GM23248 (cell line): ENCODE measurements at regions not wholly inside any gene's neighbourhood (a gene's known extent, or its start where the extent isn't known, plus 50 kb on each side); places are given as distances from the start of the nearest gene placed in this dataset.
A peak's percentile ranks its signal among the peaks of the same experiment; 100 is the strongest.

ENCODE experiments used
- DNase-seq: peaks from one replicate; pipeline ENCODE4 v3.0.0-alpha.2; 2015
- H2AFZ ChIP-seq: fragments of 200-600 bp; sonication (generic); 2 replicates; pipeline ENCODE4 v1.6.1; 2016; ENCODE audit warnings: antibody characterized with exemption
- H3F3A ChIP-seq: fragments of 200-600 bp; sonication (generic); 2 replicates; pipeline ENCODE4 v1.6.1; 2016; ENCODE audit warnings: mild to moderate bottlenecking, antibody characterized with exemption, mixed run types; ENCODE audit not compliant: insufficient read depth
- H3K27ac ChIP-seq: fragments of 200-600 bp; sonication (generic); 2 replicates; pipeline ENCODE4 v1.5.1; 2016; ENCODE audit warnings: mild to moderate bottlenecking
- H3K27me3 ChIP-seq: fragments of 200-600 bp; sonication (generic); replicated peaks from 2 replicates; pipeline ENCODE4 v1.6.1; 2016; ENCODE audit warnings: mild to moderate bottlenecking; ENCODE audit not compliant: insufficient read depth
- H3K36me3 ChIP-seq: fragments of 200-600 bp; sonication (generic); 2 replicates; pipeline ENCODE4 v1.6.1; 2016; ENCODE audit warnings: low read depth, mild to moderate bottlenecking
- H3K4me1 ChIP-seq: fragments of 200-600 bp; sonication (generic); 2 replicates; pipeline ENCODE4 v1.6.1; 2016; ENCODE audit warnings: mild to moderate bottlenecking; ENCODE audit not compliant: insufficient read depth
- H3K4me2 ChIP-seq: fragments of 200-600 bp; sonication (generic); one replicate; pipeline ENCODE4 v1.6.1; 2016; ENCODE audit warnings: mild to moderate bottlenecking; ENCODE audit not compliant: unreplicated experiment
- H3K4me3 ChIP-seq: fragments of 200-600 bp; sonication (generic); 2 replicates; pipeline ENCODE4 v1.5.1; 2016; ENCODE audit warnings: mild to moderate bottlenecking
- H3K79me2 ChIP-seq: fragments of 200-600 bp; sonication (generic); 2 replicates; pipeline ENCODE4 v1.6.1; 2016; ENCODE audit warnings: mild to moderate bottlenecking; ENCODE audit not compliant: insufficient read depth
- H3K9ac ChIP-seq: fragments of 200-600 bp; sonication (generic); 2 replicates; pipeline ENCODE4 v1.6.1; 2016; ENCODE audit warnings: mild to moderate bottlenecking
- H3K9me2 ChIP-seq: fragments of 200-600 bp; sonication (generic); 2 replicates; pipeline ENCODE4 v1.6.1; 2016; ENCODE audit warnings: mixed run types, mild to moderate bottlenecking, moderate library complexity; ENCODE audit not compliant: insufficient read depth
- H3K9me3 ChIP-seq: fragments of 200-600 bp; sonication (generic); one replicate; pipeline ENCODE4 v1.6.1; 2017; ENCODE audit warnings: low read depth
- H4K20me1 ChIP-seq: fragments of 200-600 bp; sonication (generic); 2 replicates; pipeline ENCODE4 v1.6.0; 2016; ENCODE audit not compliant: insufficient read depth
- EZH2 ChIP-seq: fragments of 200-600 bp; sonication (generic); IDR thresholded peaks from 2 replicates; pipeline ENCODE4 v1.6.1; 2018; ENCODE audit warnings: antibody characterized with exemption, mild to moderate bottlenecking; ENCODE audit not compliant: insufficient read depth, poor library complexity, severe bottlenecking
- EZH2phosphoT487 ChIP-seq: fragments of 200-600 bp; sonication (generic); IDR thresholded peaks from 2 replicates; pipeline ENCODE4 v1.6.1; 2018; ENCODE audit warnings: antibody characterized with exemption, moderate library complexity, mild to moderate bottlenecking, low read depth; ENCODE audit not compliant: insufficient read depth
- WGBS, 2 experiments: methylation state at CpG; one replicate each; pipeline ENCODE4 v1.1.6; 2015 to 2017; ENCODE audit warnings: low lambda C conversion rate in 2 of 2, low coverage in 1 of 2; ENCODE audit errors: missing lambda C conversion rate in 2 of 2; 5-methylcytosine and 5-hydroxymethylcytosine counted together
- in situ Hi-C: fragments of 300-500 bp; cut with MboI; formaldehyde crosslinking; loops from 2 replicates; pipeline ENCODE4 v1.15.0; 2020

GRCh38 chr7:131004371-131004770 lies 270.4 kb upstream of the KLF14 start:
- DNase-seq, result no peak
- H3K27me3 ChIP-seq, result no peaks in the 10 kb centered on the region
- peaks cover 8% of the 10 kb centered on the region for H3K36me3 ChIP-seq
- no peak overlapping the region for H3K4me3 ChIP-seq
- no peak overlapping the region for H3K9ac ChIP-seq
- in situ Hi-C loops, result no loop called here
- H3K27ac ChIP-seq, result no peak overlapping the region
- no peak for TF ChIP-seq EZH2
- no peak for TF ChIP-seq EZH2phosphoT487
- H3K79me2 ChIP-seq, result peaks cover 93% of the 10 kb centered on the region
- H3F3A ChIP-seq, result peaks cover 34% of the 10 kb centered on the region
- no peak overlapping the region for H2AFZ ChIP-seq
- no peak overlapping the region for H3K4me2 ChIP-seq
- H3K9me2 ChIP-seq, result no peaks in the 10 kb centered on the region
- no peaks in the 10 kb centered on the region for H4K20me1 ChIP-seq
- peaks cover 31% of the 10 kb centered on the region for H3K4me1 ChIP-seq
- no peaks in the 10 kb centered on the region for H3K9me3 ChIP-seq
- 0% methylated on average over 1 of the region's 1 CpG for WGBS, 2 experiments

GRCh38 chr7:131007439-131008330 lies 273.7 kb upstream of the KLF14 start:
- WGBS, 2 experiments, result 8 to 10% methylated on average over 19 of the region's 19 CpGs
- Histone ChIP-seq H4K20me1 (no peaks in the 10 kb centered on the region), H3K27ac (peak overlapping the region; percentile 99), H3K4me1 (peaks cover 63% of the 10 kb centered on the region), H3K9ac (peak overlapping the region; percentile 74), H3K79me2 (peaks cover 85% of the 10 kb centered on the region), H3K9me2 (no peaks in the 10 kb centered on the region), H3F3A (peaks cover 67% of the 10 kb centered on the region), H3K4me2 (peak overlapping the region; percentile 91), H3K4me3 (peak overlapping the region; percentile 43), H3K9me3 (no peaks in the 10 kb centered on the region), H2AFZ (peak overlapping the region; percentile 36; the same call in 1 of the 2 replicates), H3K27me3 (no peaks in the 10 kb centered on the region), H3K36me3 (no peaks in the 10 kb centered on the region)
- in situ Hi-C loops, result no loop called here
- TF ChIP-seq EZH2phosphoT487 (no peak), EZH2 (no peak)
- peak; percentile 93 for DNase-seq

DNA sequence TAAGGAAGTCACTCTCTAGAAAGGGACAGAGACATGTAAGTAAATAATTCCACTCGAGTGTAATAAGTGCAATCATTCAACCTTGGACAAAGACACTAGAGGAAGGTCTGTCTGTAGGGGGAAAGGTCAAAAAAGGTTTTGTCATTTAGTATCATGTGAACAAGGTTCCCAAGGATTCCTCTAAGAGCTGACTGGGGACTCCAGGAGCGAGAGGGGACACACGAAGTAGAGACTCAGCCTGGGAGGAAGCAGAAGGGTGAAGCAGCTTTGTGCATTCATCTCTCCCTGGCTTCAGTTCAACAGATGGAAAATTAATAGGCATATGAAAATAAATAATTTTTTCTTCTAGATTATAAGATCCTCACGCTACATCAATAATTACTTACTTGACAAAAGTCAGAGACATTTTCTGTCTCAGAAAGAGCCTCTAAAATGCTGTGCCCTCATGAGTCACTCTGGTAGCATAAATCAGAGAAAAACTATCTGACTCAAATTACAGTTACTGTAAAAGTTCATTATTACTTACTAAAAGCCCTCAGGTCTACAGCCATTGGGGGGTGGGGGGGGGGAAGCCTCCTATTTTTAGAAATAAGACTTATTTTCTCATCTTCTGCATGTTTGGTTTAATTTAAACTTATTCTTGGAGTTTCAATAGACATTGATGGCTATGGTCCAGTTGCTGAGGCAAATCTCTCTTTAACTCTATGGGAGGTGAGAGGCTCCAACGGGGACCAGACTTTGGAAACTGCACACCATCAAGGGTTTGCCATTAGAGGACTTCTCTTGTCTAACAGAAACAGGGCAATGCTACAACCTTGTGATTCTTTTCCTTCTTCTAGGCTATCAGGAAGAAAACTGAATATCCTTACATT lies 275.1 kb upstream of the KLF14 start:
- H3K9me3 ChIP-seq, result no peaks in the 10 kb centered on the region
- H3K27me3 ChIP-seq, result no peaks in the 10 kb centered on the region
- no peak overlapping the region for H2AFZ ChIP-seq
- peak overlapping the region; percentile 74 for H3K9ac ChIP-seq
- H3K4me1 ChIP-seq, result peaks cover 77% of the 10 kb centered on the region
- peak; percentile 80 for DNase-seq
- H3K9me2 ChIP-seq, result no peaks in the 10 kb centered on the region
- H3K36me3 ChIP-seq, result no peaks in the 10 kb centered on the region
- in situ Hi-C loops, result no loop called here
- H3K4me2 ChIP-seq, result peak overlapping the region; percentile 91
- WGBS, 2 experiments, result 10 to 14% methylated on average over 5 of the region's 5 CpGs
- peaks cover 78% of the 10 kb centered on the region for H3F3A ChIP-seq
- peaks cover 82% of the 10 kb centered on the region for H3K79me2 ChIP-seq
- H3K27ac ChIP-seq, result peak overlapping the region; percentile 99
- TF ChIP-seq EZH2, result no peak
- TF ChIP-seq EZH2phosphoT487, result no peak
- H4K20me1 ChIP-seq, result no peaks in the 10 kb centered on the region
- H3K4me3 ChIP-seq, result peak overlapping the region; percentile 43

DNA sequence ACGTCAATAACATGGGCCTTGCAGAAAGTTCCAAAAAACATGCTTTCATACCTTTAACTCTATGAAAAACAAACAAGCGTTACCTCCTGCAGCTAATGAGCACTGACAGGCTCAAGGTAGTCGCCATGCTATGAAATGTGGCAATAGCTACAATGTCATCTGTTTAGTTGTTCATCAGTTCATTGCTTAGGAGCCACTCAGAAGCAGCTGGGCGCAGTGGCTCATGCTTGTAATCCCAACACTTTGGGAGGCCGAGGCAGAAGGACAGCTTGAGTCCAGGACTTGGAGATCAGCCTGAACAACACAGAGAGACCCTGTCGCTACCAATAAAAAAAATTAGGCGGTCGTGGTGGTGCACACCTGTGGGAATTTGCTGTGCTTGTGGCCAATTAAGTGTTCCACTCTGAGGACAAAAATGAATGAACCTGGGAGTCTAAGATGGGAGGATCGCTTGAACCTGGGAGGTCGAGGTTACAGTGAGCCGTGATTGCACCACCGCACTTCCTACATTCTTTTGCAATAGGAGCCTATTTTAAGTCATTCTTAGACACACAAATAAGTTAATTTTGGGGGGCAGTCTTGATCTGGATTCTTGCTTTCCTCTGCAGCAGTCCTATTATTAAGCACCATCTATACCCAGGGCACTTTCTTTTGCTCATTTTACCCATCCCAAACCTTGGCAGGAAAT lies 276.2 kb upstream of the KLF14 start:
- no peak for DNase-seq
- Histone ChIP-seq H2AFZ (no peak overlapping the region), H3K9me3 (no peaks in the 10 kb centered on the region), H3K4me3 (no peak overlapping the region), H3F3A (peaks cover 89% of the 10 kb centered on the region), H3K4me1 (peaks cover 88% of the 10 kb centered on the region), H3K27me3 (no peaks in the 10 kb centered on the region), H3K27ac (peak overlapping the region; percentile 99), H3K79me2 (peaks cover 82% of the 10 kb centered on the region), H3K36me3 (no peaks in the 10 kb centered on the region), H3K9me2 (no peaks in the 10 kb centered on the region), H4K20me1 (no peaks in the 10 kb centered on the region), H3K4me2 (peak overlapping the region; percentile 91), H3K9ac (peak overlapping the region; percentile 85)
- WGBS, 2 experiments, result 97 to 98% methylated on average over 12 of the region's 12 CpGs
- in situ Hi-C loops, result no loop called here
- TF ChIP-seq EZH2phosphoT487 (no peak), EZH2 (no peak)
